ENCODE measurements at regions not wholly inside any gene's neighbourhood (a gene's known extent, or its start where the extent isn't known, plus 50 kb on each side); places are given as distances from the start of the nearest gene placed in this dataset.
"Not testable (repeated sequence)": the region's sequence is repeated elsewhere in the genome, so short reads cannot be mapped to it uniquely, and the experiment has no call there.

DNA sequence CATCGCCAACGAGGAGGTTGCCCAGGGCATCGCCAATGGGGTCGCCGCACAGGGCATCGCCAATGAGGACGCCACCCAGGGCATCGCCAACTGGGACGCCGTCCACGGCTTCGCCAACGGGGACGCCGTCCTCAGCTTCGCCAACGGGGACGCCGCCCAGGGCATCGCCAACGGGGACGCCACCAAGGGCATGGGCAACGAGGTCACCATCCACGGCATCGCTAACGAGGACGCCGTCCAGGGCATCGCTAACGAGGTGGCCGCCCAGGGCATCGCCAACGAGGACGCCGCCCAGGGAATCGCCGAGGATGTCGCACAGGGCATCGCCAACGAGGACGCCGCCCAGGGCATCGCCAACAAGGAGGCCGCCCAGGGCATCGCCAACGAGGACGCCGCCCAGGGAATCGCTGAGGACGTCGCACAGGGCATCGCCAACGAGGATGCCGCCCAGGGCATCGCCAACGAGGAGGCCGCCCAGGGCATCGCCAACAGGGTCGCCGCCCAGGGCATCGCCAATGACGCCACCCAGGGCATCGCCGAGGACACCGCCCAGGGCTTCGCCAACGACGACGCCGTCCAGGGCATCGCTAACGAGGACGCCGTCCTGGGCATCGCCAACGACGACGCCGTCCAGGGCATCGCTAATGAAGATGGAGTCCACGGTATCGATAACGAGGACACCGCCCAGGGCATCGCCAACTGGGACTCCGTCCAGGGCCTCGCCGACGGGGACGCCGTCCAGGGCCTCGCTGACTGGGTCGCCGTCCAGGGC, 945.7 kb downstream of the TUBA3C start:
- TF ChIP-seq EP300 (IDR thresholded peaks at IDR 0.05), result no peak
- TF ChIP-seq POLR2AphosphoS5 (IDR thresholded peaks at IDR 0.05), result no peak
- TF ChIP-seq POLR2A (IDR thresholded peaks at IDR 0.05), result no peak
- TF ChIP-seq CTCF (IDR thresholded peaks at IDR 0.05), result no peak
- no peak overlapping the region for H3K4me3 ChIP-seq
- no peak overlapping the region for H3K27ac ChIP-seq
- no peaks in the 10 kb centered on the region for H3K36me3 ChIP-seq
- no peak for ATAC-seq
- no peaks in the 10 kb centered on the region for H3K27me3 ChIP-seq
- WGBS, 2 donors (ENCODE audit: low coverage in 1 of 2), result 92% methylated on average over 13 of the region's 94 CpGs; no CpG with 5 or more reads in 1 of the 2 donors
- H3K9me3 ChIP-seq, result no peaks in the 10 kb centered on the region
- no peaks in the 10 kb centered on the region for H3K4me1 ChIP-seq

DNA sequence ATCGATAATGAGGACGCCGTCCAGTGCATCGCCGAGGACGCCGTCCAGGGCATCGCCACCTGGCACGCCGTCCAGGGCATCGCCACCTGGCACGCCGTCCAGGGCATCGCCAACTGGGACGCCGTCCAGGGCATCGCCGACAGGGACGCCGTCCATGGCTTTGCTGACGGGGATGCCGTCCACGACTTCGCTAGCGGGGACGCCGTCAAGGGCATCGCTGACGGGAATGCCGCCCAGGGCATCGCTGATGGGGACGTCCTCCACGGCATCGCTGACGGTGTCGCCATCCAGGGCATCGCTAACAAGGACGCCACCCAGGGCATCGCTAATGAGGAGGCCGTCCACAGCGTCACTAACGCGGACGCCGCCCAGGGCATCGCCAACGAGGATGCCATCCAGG, 946.5 kb downstream of the TUBA3C start:
- no peaks in the 10 kb centered on the region for H3K27me3 ChIP-seq
- H3K4me3 ChIP-seq, result no peak overlapping the region
- H3K9me3 ChIP-seq, result no peaks in the 10 kb centered on the region
- ATAC-seq, result no peak
- no peaks in the 10 kb centered on the region for H3K36me3 ChIP-seq
- TF ChIP-seq POLR2AphosphoS5 (IDR thresholded peaks at IDR 0.05) (no peak), EP300 (IDR thresholded peaks at IDR 0.05) (no peak), POLR2A (IDR thresholded peaks at IDR 0.05) (no peak), CTCF (IDR thresholded peaks at IDR 0.05) (no peak)
- no peak overlapping the region for H3K27ac ChIP-seq
- no CpG with 5 or more reads among the region's 47 CpGs for WGBS, 2 donors (ENCODE audit: low coverage in 1 of 2)
- H3K4me1 ChIP-seq, result no peaks in the 10 kb centered on the region

DNA sequence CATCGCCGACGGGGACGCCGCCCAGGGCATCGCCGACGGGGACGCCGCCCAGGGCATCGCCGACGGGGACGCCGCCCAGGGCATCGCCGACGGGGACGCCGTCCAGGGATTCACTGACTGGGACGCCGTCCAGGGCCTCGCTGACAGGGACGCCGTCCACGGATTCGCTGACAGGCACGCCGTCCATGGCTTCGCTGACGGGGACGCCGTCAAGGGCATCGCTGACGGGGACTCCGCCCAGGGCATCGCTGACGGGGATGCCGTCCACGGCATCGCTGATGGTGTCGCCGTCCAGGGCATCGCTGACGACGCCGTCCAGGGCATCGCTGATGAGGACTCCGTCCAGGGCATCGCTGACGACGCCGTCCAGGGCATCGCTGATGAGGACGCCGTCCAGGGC, 947.2 kb downstream of the TUBA3C start:
- not testable (repeated sequence) for H3K9me3 ChIP-seq, H3K27me3 ChIP-seq, H3K36me3 ChIP-seq, H3K4me3 ChIP-seq, H3K4me1 ChIP-seq, H3K27ac ChIP-seq, ATAC-seq
- 100% methylated on average over 15 of the region's 56 CpGs; no CpG with 5 or more reads in 1 of the 2 donors for WGBS, 2 donors (ENCODE audit: low coverage in 1 of 2)

DNA sequence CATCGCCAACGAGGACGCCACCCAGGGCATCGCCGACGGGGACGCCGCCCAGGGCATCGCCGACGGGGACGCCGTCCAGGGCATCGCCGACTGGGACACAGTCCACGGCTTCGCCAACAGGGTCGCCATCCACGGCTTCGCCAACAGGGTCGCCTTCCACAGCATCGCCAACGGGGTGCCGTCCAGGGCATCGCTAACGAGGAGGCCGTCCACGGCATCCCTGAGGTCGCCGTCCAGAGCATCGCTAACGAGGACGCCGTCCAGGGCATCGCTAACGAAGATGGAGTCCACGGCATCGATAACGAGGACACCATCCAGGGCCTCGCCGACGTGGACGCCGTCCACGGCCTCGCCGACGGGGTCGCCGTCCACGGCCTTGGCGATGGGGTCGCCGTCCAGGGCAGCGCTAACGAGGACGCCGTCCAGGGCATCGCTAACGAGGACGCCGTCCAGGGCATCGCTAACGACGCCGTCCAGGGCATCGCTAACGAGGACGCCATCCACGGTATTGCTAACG, 947.8 kb downstream of the TUBA3C start:
- no peaks in the 10 kb centered on the region for H3K27me3 ChIP-seq
- no peak overlapping the region for H3K4me3 ChIP-seq
- WGBS, 2 donors (ENCODE audit: low coverage in 1 of 2), result 89 to 90% methylated on average over 9 to 14 of the region's 71 CpGs
- no peaks in the 10 kb centered on the region for H3K9me3 ChIP-seq
- H3K27ac ChIP-seq, result no peak overlapping the region
- TF ChIP-seq CTCF (IDR thresholded peaks at IDR 0.05) (no peak), EP300 (IDR thresholded peaks at IDR 0.05) (no peak), POLR2A (IDR thresholded peaks at IDR 0.05) (no peak)
- H3K36me3 ChIP-seq, result no peaks in the 10 kb centered on the region
- ATAC-seq, result no peak
- H3K4me1 ChIP-seq, result no peaks in the 10 kb centered on the region

DNA sequence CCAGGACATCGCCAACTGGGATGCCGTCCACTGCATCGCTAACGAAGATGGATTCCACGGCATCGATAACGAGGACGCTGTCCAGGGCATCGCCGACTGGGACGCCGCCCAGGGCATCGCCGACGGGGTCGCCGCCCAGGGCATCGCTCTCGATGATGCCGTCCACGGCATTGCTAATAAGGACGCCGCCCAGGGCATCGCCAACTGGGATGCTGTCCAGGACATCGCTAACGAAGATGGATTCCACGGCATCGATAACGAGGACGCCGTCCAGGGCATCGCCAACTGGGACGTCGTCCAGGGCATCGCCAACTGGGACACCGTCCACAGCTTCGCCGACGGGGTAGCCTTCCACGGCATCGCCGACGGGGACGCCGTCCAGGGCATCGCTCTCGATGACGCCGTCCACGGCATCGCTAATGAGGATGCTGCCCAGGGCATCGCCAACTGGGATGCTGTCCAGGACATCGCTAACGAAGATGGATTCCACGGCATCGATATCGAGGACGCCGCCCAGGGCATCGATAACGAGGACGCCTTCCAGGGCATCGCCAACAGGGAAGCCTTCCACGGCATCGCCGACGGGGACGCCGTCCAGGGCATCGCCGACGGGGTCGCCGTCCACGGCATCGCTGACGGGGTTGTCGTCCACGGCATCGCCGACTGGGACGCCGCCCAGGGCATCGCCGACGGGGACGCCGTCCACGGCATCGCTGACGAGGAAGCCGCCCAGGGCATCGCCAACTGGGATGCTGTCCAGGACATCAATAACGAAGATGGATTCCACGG, 948.4 kb downstream of the TUBA3C start:
- Histone ChIP-seq H3K27ac (no peak overlapping the region), H3K27me3 (no peaks in the 10 kb centered on the region), H3K36me3 (no peaks in the 10 kb centered on the region), H3K4me1 (no peaks in the 10 kb centered on the region), H3K9me3 (no peaks in the 10 kb centered on the region), H3K4me3 (no peak overlapping the region)
- TF ChIP-seq POLR2AphosphoS5 (IDR thresholded peaks at IDR 0.05) (no peak), EP300 (IDR thresholded peaks at IDR 0.05) (no peak), CTCF (IDR thresholded peaks at IDR 0.05) (no peak), POLR2A (IDR thresholded peaks at IDR 0.05) (no peak)
- no peak for ATAC-seq
- 93% methylated on average over 21 of the region's 95 CpGs for WGBS, 2 donors (ENCODE audit: low coverage in 1 of 2)

Measured in gastroesophageal sphincter (tissue), 4 donors.